Activated T-helper 2 cell treated with anti-CD3 and anti-CD28 coated beads, Interferon-gamma antibody, Interleukin-2, Interleukin-4, amounts not matched to agents 10 μg/mL and 5 μg/mL and 100 μg/mL, durations not matched to agents 14 hours and 24 hours and 36 hours (primary cell): ENCODE measurements at regions not wholly inside any gene's neighbourhood (a gene's known extent, or its start where the extent isn't known, plus 50 kb on each side); places are given as distances from the start of the nearest gene placed in this dataset.

ENCODE experiments used
- DNase-seq: peaks from one replicate; pipeline ENCODE4 v3.0.0; 2021; ENCODE audit warnings: low spot score
- H3K27ac Mint-ChIP-seq: one replicate; pipeline ENCODE4 v1.8.0; 2021; ENCODE audit warnings: mixed read lengths
- H3K27me3 Mint-ChIP-seq: one replicate; pipeline ENCODE4 v1.8.0; 2021; ENCODE audit warnings: low read depth, mixed read lengths
- H3K36me3 Mint-ChIP-seq: one replicate; pipeline ENCODE4 v1.8.0; 2021; ENCODE audit warnings: low read depth, mixed read lengths
- H3K4me1 Mint-ChIP-seq: one replicate; pipeline ENCODE4 v1.8.0; 2021; ENCODE audit warnings: low read depth, mixed read lengths
- H3K4me3 Mint-ChIP-seq: one replicate; pipeline ENCODE4 v1.8.0; 2021; ENCODE audit warnings: low read depth, mild to moderate bottlenecking, moderate library complexity, mixed read lengths
- H3K9me3 Mint-ChIP-seq: one replicate; pipeline ENCODE4 v1.8.0; 2021; ENCODE audit warnings: mixed read lengths
- intact Hi-C: fragments of 100-400 bp; cut with micrococcal nuclease; formaldehyde crosslinking; loops from one replicate; pipeline ENCODE4 v1.15.1; 2023

- no peaks in the 10 kb centered on the region for H3K36me3 Mint-ChIP-seq
- no peak overlapping the region for H3K4me3 Mint-ChIP-seq
Measured at GRCh38 chr18:40687399-40687798, 1267.6 kb upstream of the PIK3C3 start.

GRCh38 chr18:40686836-40687235 is 1268.2 kb upstream of the PIK3C3 start:
- Mint-ChIP-seq H3K36me3 (no peaks in the 10 kb centered on the region), H3K4me1 (no peaks in the 10 kb centered on the region), H3K9me3 (peaks cover 27% of the 10 kb centered on the region), H3K4me3 (no peak overlapping the region), H3K27me3 (no peaks in the 10 kb centered on the region), H3K27ac (no peak overlapping the region)
- no peak for DNase-seq
- intact Hi-C loops: no loop called here

More at GRCh38 chr18:40687399-40687798, 1267.6 kb upstream of the PIK3C3 start:
- peaks cover 27% of the 10 kb centered on the region for H3K9me3 Mint-ChIP-seq
- H3K27me3 Mint-ChIP-seq: no peaks in the 10 kb centered on the region
- intact Hi-C loops: no loop called here
- DNase-seq: no peak
- H3K27ac Mint-ChIP-seq: no peak overlapping the region
- H3K4me1 Mint-ChIP-seq: no peaks in the 10 kb centered on the region

- H3K36me3 Mint-ChIP-seq: no peaks in the 10 kb centered on the region
- peaks cover 30% of the 10 kb centered on the region for H3K9me3 Mint-ChIP-seq
- no peak for DNase-seq
- no peaks in the 10 kb centered on the region for H3K27me3 Mint-ChIP-seq
- intact Hi-C loops: no loop called here
- no peaks in the 10 kb centered on the region for H3K4me1 Mint-ChIP-seq
- H3K4me3 Mint-ChIP-seq: no peak overlapping the region
- H3K27ac Mint-ChIP-seq: no peak overlapping the region
Measured at GRCh38 chr18:40685219-40685618, 1269.8 kb upstream of the PIK3C3 start.

GRCh38 chr18:40678318-40678717 is 1276.7 kb upstream of the PIK3C3 start:
- Mint-ChIP-seq H3K4me3 (no peak overlapping the region), H3K9me3 (peaks cover 22% of the 10 kb centered on the region), H3K4me1 (no peaks in the 10 kb centered on the region), H3K27ac (no peak overlapping the region), H3K36me3 (no peaks in the 10 kb centered on the region), H3K27me3 (no peaks in the 10 kb centered on the region)
- intact Hi-C loops: no loop called here
- no peak for DNase-seq

GRCh38 chr18:40676668-40677067 is 1278.4 kb upstream of the PIK3C3 start:
- H3K27me3 Mint-ChIP-seq: no peaks in the 10 kb centered on the region
- H3K4me1 Mint-ChIP-seq: no peaks in the 10 kb centered on the region
- H3K36me3 Mint-ChIP-seq: no peaks in the 10 kb centered on the region
- peaks cover 26% of the 10 kb centered on the region for H3K9me3 Mint-ChIP-seq
- no peak for DNase-seq
- H3K27ac Mint-ChIP-seq: no peak overlapping the region
- H3K4me3 Mint-ChIP-seq: no peak overlapping the region
- intact Hi-C loops: no loop called here

- Mint-ChIP-seq H3K27me3 (no peaks in the 10 kb centered on the region), H3K9me3 (peaks cover 29% of the 10 kb centered on the region), H3K4me1 (no peaks in the 10 kb centered on the region), H3K36me3 (no peaks in the 10 kb centered on the region), H3K27ac (no peak overlapping the region), H3K4me3 (no peak overlapping the region)
- intact Hi-C loops: no loop called here
- no peak for DNase-seq
Measured at GRCh38 chr18:40673150-40673549, 1281.9 kb upstream of the PIK3C3 start.

- H3K4me1 Mint-ChIP-seq: no peaks in the 10 kb centered on the region
- H3K9me3 Mint-ChIP-seq: peaks cover 34% of the 10 kb centered on the region
- intact Hi-C loops: no loop called here
- no peaks in the 10 kb centered on the region for H3K27me3 Mint-ChIP-seq
- no peak overlapping the region for H3K4me3 Mint-ChIP-seq
- H3K27ac Mint-ChIP-seq: no peak overlapping the region
- H3K36me3 Mint-ChIP-seq: no peaks in the 10 kb centered on the region
- no peak for DNase-seq
Measured at GRCh38 chr18:40672590-40672989, 1282.4 kb upstream of the PIK3C3 start.

- Mint-ChIP-seq H3K9me3 (peaks cover 44% of the 10 kb centered on the region), H3K27me3 (no peaks in the 10 kb centered on the region), H3K4me3 (no peak overlapping the region), H3K27ac (no peak overlapping the region), H3K4me1 (no peaks in the 10 kb centered on the region), H3K36me3 (no peaks in the 10 kb centered on the region)
- intact Hi-C loops: no loop called here
- no peak for DNase-seq
Measured at GRCh38 chr18:40670668-40671375, 1284.2 kb upstream of the PIK3C3 start.

GRCh38 chr18:40662898-40663437 is 1292.1 kb upstream of the PIK3C3 start:
- H3K9me3 Mint-ChIP-seq: peaks cover 37% of the 10 kb centered on the region
- H3K4me1 Mint-ChIP-seq: no peaks in the 10 kb centered on the region
- no peaks in the 10 kb centered on the region for H3K36me3 Mint-ChIP-seq
- intact Hi-C loops: no loop called here
- H3K4me3 Mint-ChIP-seq: no peak overlapping the region
- no peak for DNase-seq
- H3K27ac Mint-ChIP-seq: no peak overlapping the region
- no peaks in the 10 kb centered on the region for H3K27me3 Mint-ChIP-seq

GRCh38 chr18:40653682-40654081 is 1301.4 kb upstream of the PIK3C3 start:
- H3K27me3 Mint-ChIP-seq: no peaks in the 10 kb centered on the region
- no peak overlapping the region for H3K4me3 Mint-ChIP-seq
- DNase-seq: no peak
- H3K9me3 Mint-ChIP-seq: peaks cover 56% of the 10 kb centered on the region
- intact Hi-C loops: no loop called here
- no peaks in the 10 kb centered on the region for H3K4me1 Mint-ChIP-seq
- no peaks in the 10 kb centered on the region for H3K36me3 Mint-ChIP-seq
- H3K27ac Mint-ChIP-seq: no peak overlapping the region

- Mint-ChIP-seq H3K4me1 (no peaks in the 10 kb centered on the region), H3K36me3 (no peaks in the 10 kb centered on the region), H3K4me3 (no peak overlapping the region), H3K27me3 (no peaks in the 10 kb centered on the region), H3K27ac (no peak overlapping the region), H3K9me3 (peaks cover 46% of the 10 kb centered on the region)
- DNase-seq: no peak
- intact Hi-C loops: no loop called here
Measured at GRCh38 chr18:40652321-40652720, 1302.7 kb upstream of the PIK3C3 start.

- no peaks in the 10 kb centered on the region for H3K4me1 Mint-ChIP-seq
- no peak overlapping the region for H3K27ac Mint-ChIP-seq
- no peaks in the 10 kb centered on the region for H3K36me3 Mint-ChIP-seq
- H3K9me3 Mint-ChIP-seq: peaks cover 48% of the 10 kb centered on the region
- no peaks in the 10 kb centered on the region for H3K27me3 Mint-ChIP-seq
- no peak for DNase-seq
- intact Hi-C loops: no loop called here
- no peak overlapping the region for H3K4me3 Mint-ChIP-seq
Measured at GRCh38 chr18:40651163-40651562, 1303.9 kb upstream of the PIK3C3 start.

- Mint-ChIP-seq H3K4me1 (no peaks in the 10 kb centered on the region), H3K36me3 (no peaks in the 10 kb centered on the region), H3K9me3 (peaks cover 28% of the 10 kb centered on the region), H3K27ac (no peak overlapping the region), H3K4me3 (no peak overlapping the region), H3K27me3 (no peaks in the 10 kb centered on the region)
- intact Hi-C loops: no loop called here
- DNase-seq: no peak
Measured at GRCh38 chr18:40642692-40643229, 1312.3 kb upstream of the PIK3C3 start.
